Body of pancreas (tissue), 4 donors: ENCODE measurements at regions not wholly inside any gene's neighbourhood (a gene's known extent, or its start where the extent isn't known, plus 50 kb on each side); places are given as distances from the start of the nearest gene placed in this dataset.

Experiments
- CTCF ChIP-seq, 7 experiments: fragments of 450-650 bp in 4 of 7; fragments of 200-600 bp in 3 of 7; sonication (generic) in 3 of 7; IDR thresholded peaks; one replicate each; pipeline ENCODE4 v1.5.1; 2016 to 2019; ENCODE audit warnings: antibody characterized with exemption in 7 of 7
- POLR2A ChIP-seq, 3 donors: fragments of 450-650 bp; IDR thresholded peaks; one replicate each; pipeline ENCODE4 v1.6.1; 2016; ENCODE audit warnings: antibody characterized with exemption in 3 of 3, mild to moderate bottlenecking in 2 of 3

- no peak for TF ChIP-seq CTCF (IDR thresholded peaks at IDR 0.05)
- TF ChIP-seq POLR2A (IDR thresholded peaks at IDR 0.05), result no peak
These were observed 1066.2 kb downstream of the TTLL7 start for GRCh38 chr1:82932727-82933126.
